ENCODE measurements at regions not wholly inside any gene's neighbourhood (a gene's known extent, or its start where the extent isn't known, plus 50 kb on each side); places are given as distances from the start of the nearest gene placed in this dataset.

DNA sequence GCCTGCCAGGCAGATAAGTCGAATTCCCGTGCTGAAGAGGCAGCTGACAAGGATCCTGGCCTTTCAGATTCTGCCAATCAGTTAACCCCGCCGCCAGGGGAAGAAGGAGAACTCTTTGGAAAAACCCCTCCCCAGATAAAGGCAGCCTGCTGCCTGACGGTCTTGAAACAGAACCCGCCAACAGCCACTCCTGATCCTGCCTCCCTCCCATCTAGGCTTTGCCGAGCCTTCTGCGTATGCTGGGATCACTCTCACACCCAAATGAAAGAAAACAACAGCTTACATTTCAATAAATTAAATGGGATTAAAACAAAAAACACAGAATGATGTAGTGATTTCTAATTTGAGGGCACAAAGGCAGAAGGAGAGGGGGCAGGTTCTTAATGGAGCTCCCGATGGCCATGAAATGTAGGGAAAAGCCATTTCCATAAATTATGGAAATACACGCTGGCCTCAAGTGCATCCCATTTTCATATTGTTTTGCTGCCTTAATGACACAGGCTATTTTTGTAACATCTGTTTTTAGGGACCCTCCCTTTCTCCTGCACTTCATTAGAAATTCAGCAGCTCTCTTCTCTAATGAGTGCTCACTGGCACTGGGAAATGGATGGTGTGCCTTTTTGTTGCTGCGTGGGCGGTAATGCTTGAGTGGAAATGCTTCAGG, 319.1 kb downstream of the MED10 start:
- no peak for TF ChIP-seq EZH2 (IDR thresholded peaks at IDR 0.05; ENCODE audit: low read length)
- TF ChIP-seq, protein P1, sequence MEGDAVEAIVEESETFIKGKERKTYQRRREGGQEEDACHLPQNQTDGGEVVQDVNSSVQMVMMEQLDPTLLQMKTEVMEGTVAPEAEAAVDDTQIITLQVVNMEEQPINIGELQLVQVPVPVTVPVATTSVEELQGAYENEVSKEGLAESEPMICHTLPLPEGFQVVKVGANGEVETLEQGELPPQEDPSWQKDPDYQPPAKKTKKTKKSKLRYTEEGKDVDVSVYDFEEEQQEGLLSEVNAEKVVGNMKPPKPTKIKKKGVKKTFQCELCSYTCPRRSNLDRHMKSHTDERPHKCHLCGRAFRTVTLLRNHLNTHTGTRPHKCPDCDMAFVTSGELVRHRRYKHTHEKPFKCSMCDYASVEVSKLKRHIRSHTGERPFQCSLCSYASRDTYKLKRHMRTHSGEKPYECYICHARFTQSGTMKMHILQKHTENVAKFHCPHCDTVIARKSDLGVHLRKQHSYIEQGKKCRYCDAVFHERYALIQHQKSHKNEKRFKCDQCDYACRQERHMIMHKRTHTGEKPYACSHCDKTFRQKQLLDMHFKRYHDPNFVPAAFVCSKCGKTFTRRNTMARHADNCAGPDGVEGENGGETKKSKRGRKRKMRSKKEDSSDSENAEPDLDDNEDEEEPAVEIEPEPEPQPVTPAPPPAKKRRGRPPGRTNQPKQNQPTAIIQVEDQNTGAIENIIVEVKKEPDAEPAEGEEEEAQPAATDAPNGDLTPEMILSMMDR (optimal IDR thresholded peaks at IDR 0.05 in 1 of 3, IDR thresholded peaks at IDR 0.05 in 1 of 3, conservative IDR thresholded peaks at IDR 0.05 in 1 of 3; ENCODE audit: extremely low read depth in 1 of 3, insufficient read depth in 2 of 3, low read length in 3 of 3) = no peak

Measured in keratinocyte (primary cell).